ENCODE measurements at regions not wholly inside any gene's neighbourhood (a gene's known extent, or its start where the extent isn't known, plus 50 kb on each side); places are given as distances from the start of the nearest gene placed in this dataset.

GRCh38 chr7:50837965-50838364 lies 55.3 kb upstream of the GRB10 start:
- Histone ChIP-seq H3K9ac (ENCODE audit: low read length) (no peak overlapping the region), H3K27ac (ENCODE audit: low read depth, low read length) (no peak overlapping the region), H3K4me3 (replicated peaks in 1 of 2; ENCODE audit: low read depth in 1 of 2, low read length in 2 of 2) (no peak overlapping the region), H3K9me3 (ENCODE audit: control insufficient read depth in 1 of 2, insufficient read depth in 1 of 2, low read depth in 1 of 2, low read length in 2 of 2) (no peaks in the 10 kb centered on the region), H4K20me1 (ENCODE audit: insufficient read depth) (no peaks in the 10 kb centered on the region), H3K27me3 (ENCODE audit: insufficient read depth, low read length) (no peaks in the 10 kb centered on the region), H3K9me2 (ENCODE audit: insufficient read depth) (no peaks in the 10 kb centered on the region), H3K4me1 (ENCODE audit: control insufficient read depth in 1 of 2, insufficient read depth in 2 of 2, low read length in 2 of 2) (no peaks in the 10 kb centered on the region), H3K79me2 (ENCODE audit: insufficient read depth, low read length) (no peaks in the 10 kb centered on the region), H3K4me2 (ENCODE audit: low read length) (no peak overlapping the region), H3K36me3 (ENCODE audit: control insufficient read depth in 1 of 2, insufficient read depth in 2 of 2, low read length in 2 of 2) (no peaks in the 10 kb centered on the region), H2AFZ (ENCODE audit: low read depth, low read length, poor library complexity, severe bottlenecking) (no peak overlapping the region)
- ChIA-PET CTCF (no interaction called here), RAD21 (ENCODE audit: low non-redundant PET in 1 of 2, low total read pairs in 2 of 2, uncharacterized antibody in 2 of 2, unreplicated experiment in 2 of 2) (no interaction called here), POLR2A (no interaction called here)
- DNase-seq (ENCODE audit: low read depth, low spot score) = no peak
- TF ChIP-seq EZH2 (IDR thresholded peaks at IDR 0.05) = no peak
- TF ChIP-seq EZH2phosphoT487 (IDR thresholded peaks at IDR 0.05; ENCODE audit: borderline replicate concordance) = no peak
- no peak for TF ChIP-seq CTCF (IDR thresholded peaks at IDR 0.05 in 2 of 3, conservative IDR thresholded peaks at IDR 0.05 in 1 of 3; ENCODE audit: borderline replicate concordance in 1 of 3, insufficient read depth in 1 of 3, low read depth in 2 of 3, low read length in 2 of 3)
- no peak for TF ChIP-seq ZFX (IDR thresholded peaks at IDR 0.05)
- no peak for TF ChIP-seq SIN3A (IDR thresholded peaks at IDR 0.05; ENCODE audit: low read depth)
- TF ChIP-seq CEBPB (IDR thresholded peaks at IDR 0.05; ENCODE audit: low read depth) = no peak
- no peak for TF ChIP-seq ATF3 (IDR thresholded peaks at IDR 0.05)
- TF ChIP-seq ELF1 (IDR thresholded peaks at IDR 0.05; ENCODE audit: borderline replicate concordance, low read depth) = no peak
- no peak for TF ChIP-seq EGR1 (IDR thresholded peaks at IDR 0.05; ENCODE audit: low read depth)
- TF ChIP-seq POLR2AphosphoS5 (IDR thresholded peaks at IDR 0.05; ENCODE audit: low read depth, low read length) = no peak
- no peak for TF ChIP-seq REST (IDR thresholded peaks at IDR 0.05; ENCODE audit: low read depth)
- BruUV-seq (replicated peaks) = no TSS peak
- ATAC-seq = no peak
- intact Hi-C loops (cut with micrococcal nuclease) = no loop called here
